ENCODE measurements at regions not wholly inside any gene's neighbourhood (a gene's known extent, or its start where the extent isn't known, plus 50 kb on each side); places are given as distances from the start of the nearest gene placed in this dataset.

- DNase-seq (ENCODE audit: extremely low spot score): no peak
- Histone ChIP-seq H3K4me1 (peaks cover 0 to 9% (median 4%) of the 10 kb centered on the region in 4 donors), H3K27me3 (no peaks in the 10 kb centered on the region), H3K4me3 (no peak overlapping the region), H3K36me3 (no peaks in the 10 kb centered on the region), H3K9me3 (no peaks in the 10 kb centered on the region), H3K27ac (replicated peaks in 1 of 4) (no peak overlapping the region)
- intact Hi-C loops (cut with DNase I): no loop called here
- 98% methylated on average over 6 of the region's 6 CpGs for WGBS
- TF ChIP-seq POLR2A (IDR thresholded peaks at IDR 0.05; ENCODE audit: low read depth) (no peak), EP300 (IDR thresholded peaks at IDR 0.05) (no peak), POLR2AphosphoS5 (IDR thresholded peaks at IDR 0.05) (no peak)
- TF ChIP-seq, protein P1, sequence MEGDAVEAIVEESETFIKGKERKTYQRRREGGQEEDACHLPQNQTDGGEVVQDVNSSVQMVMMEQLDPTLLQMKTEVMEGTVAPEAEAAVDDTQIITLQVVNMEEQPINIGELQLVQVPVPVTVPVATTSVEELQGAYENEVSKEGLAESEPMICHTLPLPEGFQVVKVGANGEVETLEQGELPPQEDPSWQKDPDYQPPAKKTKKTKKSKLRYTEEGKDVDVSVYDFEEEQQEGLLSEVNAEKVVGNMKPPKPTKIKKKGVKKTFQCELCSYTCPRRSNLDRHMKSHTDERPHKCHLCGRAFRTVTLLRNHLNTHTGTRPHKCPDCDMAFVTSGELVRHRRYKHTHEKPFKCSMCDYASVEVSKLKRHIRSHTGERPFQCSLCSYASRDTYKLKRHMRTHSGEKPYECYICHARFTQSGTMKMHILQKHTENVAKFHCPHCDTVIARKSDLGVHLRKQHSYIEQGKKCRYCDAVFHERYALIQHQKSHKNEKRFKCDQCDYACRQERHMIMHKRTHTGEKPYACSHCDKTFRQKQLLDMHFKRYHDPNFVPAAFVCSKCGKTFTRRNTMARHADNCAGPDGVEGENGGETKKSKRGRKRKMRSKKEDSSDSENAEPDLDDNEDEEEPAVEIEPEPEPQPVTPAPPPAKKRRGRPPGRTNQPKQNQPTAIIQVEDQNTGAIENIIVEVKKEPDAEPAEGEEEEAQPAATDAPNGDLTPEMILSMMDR (IDR thresholded peaks at IDR 0.05): no peak
Observed at GRCh38 chr3:193835414-193835813, 242.4 kb downstream of the OPA1 start.

GRCh38 chr3:193836511-193836910 is 243.5 kb downstream of the OPA1 start:
- no peak for DNase-seq (ENCODE audit: extremely low spot score)
- no peak for TF ChIP-seq POLR2A (IDR thresholded peaks at IDR 0.05; ENCODE audit: low read depth)
- TF ChIP-seq EP300 (IDR thresholded peaks at IDR 0.05): no peak
- no peak for TF ChIP-seq POLR2AphosphoS5 (IDR thresholded peaks at IDR 0.05)
- TF ChIP-seq, protein P1 (IDR thresholded peaks at IDR 0.05): no peak
- Histone ChIP-seq H3K36me3 (no peaks in the 10 kb centered on the region), H3K9me3 (no peaks in the 10 kb centered on the region), H3K4me3 (no peak overlapping the region), H3K4me1 (peaks cover 0 to 9% (median 6%) of the 10 kb centered on the region in 4 donors), H3K27ac (replicated peaks in 1 of 4) (no peak overlapping the region), H3K27me3 (no peaks in the 10 kb centered on the region)
- intact Hi-C loops (cut with DNase I): no loop called here
- 57% methylated on average over 2 of the region's 2 CpGs for WGBS

DNA sequence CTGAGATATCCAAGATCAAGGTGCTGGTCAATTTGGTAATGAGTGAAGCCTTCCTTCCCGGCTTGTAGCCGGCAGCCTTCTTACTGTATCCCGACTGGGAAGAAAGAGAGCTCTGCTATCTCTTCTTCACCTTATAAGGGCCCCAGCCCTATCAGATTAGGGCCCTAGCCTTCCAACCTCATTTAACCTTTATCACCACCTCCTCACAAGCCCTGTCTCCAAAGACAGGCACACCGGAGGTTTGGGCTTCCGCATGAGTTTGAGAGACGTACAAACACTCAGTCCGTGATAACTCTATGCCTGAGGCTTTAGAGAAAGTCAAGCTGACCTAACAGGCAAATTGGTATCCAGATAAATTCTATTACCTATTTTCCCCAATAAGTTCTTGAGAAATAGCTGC is 243.9 kb downstream of the OPA1 start:
- DNase-seq (ENCODE audit: extremely low spot score): no peak
- Histone ChIP-seq H3K27me3 (no peaks in the 10 kb centered on the region), H3K4me3 (no peak overlapping the region), H3K9me3 (no peaks in the 10 kb centered on the region), H3K27ac (replicated peaks in 1 of 4) (no peak overlapping the region), H3K36me3 (no peaks in the 10 kb centered on the region), H3K4me1 (peaks cover 0 to 12% (median 6%) of the 10 kb centered on the region in 4 donors)
- WGBS: 92% methylated on average over 7 of the region's 7 CpGs
- no peak for TF ChIP-seq POLR2A (IDR thresholded peaks at IDR 0.05; ENCODE audit: low read depth)
- intact Hi-C loops (cut with DNase I): no loop called here

DNA sequence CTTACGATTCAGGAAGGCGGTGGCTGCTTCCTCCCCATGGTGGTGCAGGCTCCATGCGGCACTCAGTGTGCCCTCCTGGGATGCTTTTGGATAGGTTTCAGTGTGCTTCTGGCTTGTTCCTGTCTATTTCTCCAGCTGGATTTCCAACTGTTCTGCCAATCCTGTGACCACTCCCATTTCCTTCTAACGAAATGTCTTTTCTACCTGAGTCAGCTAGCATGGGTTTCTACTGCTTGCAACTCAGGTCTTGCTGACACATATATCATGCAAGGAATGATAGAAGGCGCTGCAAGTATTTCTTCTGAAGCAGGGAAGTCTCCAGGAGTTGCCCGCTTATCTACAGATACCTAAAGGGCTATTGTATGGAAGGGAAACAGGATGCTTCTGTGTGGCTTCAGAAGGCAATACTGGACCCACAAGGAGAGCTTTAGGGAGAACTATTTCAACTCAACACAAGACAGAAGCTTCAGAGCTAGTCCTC is 244.4 kb downstream of the OPA1 start:
- Histone ChIP-seq H3K4me3 (no peak overlapping the region), H3K27ac (replicated peaks in 1 of 4) (no peak overlapping the region), H3K27me3 (no peaks in the 10 kb centered on the region), H3K36me3 (no peaks in the 10 kb centered on the region), H3K4me1 (peaks cover 0 to 13% (median 5%) of the 10 kb centered on the region in 4 donors), H3K9me3 (no peaks in the 10 kb centered on the region)
- no peak for TF ChIP-seq POLR2A (IDR thresholded peaks at IDR 0.05; ENCODE audit: low read depth)
- TF ChIP-seq, protein P1 (IDR thresholded peaks at IDR 0.05): no peak
- no peak for TF ChIP-seq POLR2AphosphoS5 (IDR thresholded peaks at IDR 0.05)
- TF ChIP-seq EP300 (IDR thresholded peaks at IDR 0.05): no peak
- no peak for DNase-seq (ENCODE audit: extremely low spot score)
- WGBS: 85% methylated on average over 6 of the region's 6 CpGs
- intact Hi-C loops (cut with DNase I): no loop called here

- WGBS: 88% methylated on average over 2 of the region's 2 CpGs
- H3K4me1 ChIP-seq: peaks cover 0 to 9% (median 0%) of the 10 kb centered on the region in 4 donors
- no peaks in the 10 kb centered on the region for H3K9me3 ChIP-seq
- H3K27ac ChIP-seq (replicated peaks in 1 of 4): no peak overlapping the region
- intact Hi-C loops (cut with DNase I): no loop called here
- no peaks in the 10 kb centered on the region for H3K27me3 ChIP-seq
- H3K4me3 ChIP-seq: no peak overlapping the region
- H3K36me3 ChIP-seq: no peaks in the 10 kb centered on the region
- TF ChIP-seq POLR2AphosphoS5 (IDR thresholded peaks at IDR 0.05): no peak
- DNase-seq (ENCODE audit: extremely low spot score): no peak
Observed at GRCh38 chr3:193840111-193840641, 247.2 kb downstream of the OPA1 start.

GRCh38 chr3:193841581-193841980 is 248.6 kb downstream of the OPA1 start:
- 90% methylated on average over 4 of the region's 4 CpGs for WGBS

More at GRCh38 chr3:193841581-193841980, 248.6 kb downstream of the OPA1 start:
- Histone ChIP-seq H3K9me3 (no peaks in the 10 kb centered on the region), H3K36me3 (no peaks in the 10 kb centered on the region), H3K4me3 (no peak overlapping the region), H3K27me3 (no peaks in the 10 kb centered on the region), H3K4me1 (peaks cover 0 to 9% (median 0%) of the 10 kb centered on the region in 4 donors), H3K27ac (replicated peaks in 1 of 4) (no peak overlapping the region)
- TF ChIP-seq POLR2A (IDR thresholded peaks at IDR 0.05; ENCODE audit: low read depth) (no peak), POLR2AphosphoS5 (IDR thresholded peaks at IDR 0.05) (no peak), EP300 (IDR thresholded peaks at IDR 0.05) (no peak)
- TF ChIP-seq, protein P1 (IDR thresholded peaks at IDR 0.05): no peak
- intact Hi-C loops (cut with DNase I): no loop called here
- no peak for DNase-seq (ENCODE audit: extremely low spot score)
